Vagina (tissue), 2 donors: ENCODE measurements at regions not wholly inside any gene's neighbourhood (a gene's known extent, or its start where the extent isn't known, plus 50 kb on each side); places are given as distances from the start of the nearest gene placed in this dataset.

ENCODE experiments used
- CTCF ChIP-seq, 3 experiments: fragments of 450-650 bp in 2 of 3; fragments of 200-600 bp in 1 of 3; sonication (generic) in 1 of 3; IDR thresholded peaks; one replicate each; pipeline ENCODE4 v1.5.1; 2017 to 2019; ENCODE audit warnings: antibody characterized with exemption in 3 of 3, mild to moderate bottlenecking in 2 of 3, moderate library complexity in 2 of 3
- POLR2A ChIP-seq, 2 donors: fragments of 450-650 bp; IDR thresholded peaks; one replicate each; pipeline ENCODE4 v1.6.1; 2017; ENCODE audit warnings: antibody characterized with exemption in 2 of 2, mild to moderate bottlenecking in 2 of 2, moderate library complexity in 2 of 2

GRCh38 chr1:79371802-79372201 is 365.3 kb upstream of the ADGRL4 start:
- TF ChIP-seq POLR2A (IDR thresholded peaks at IDR 0.05) (no peak), CTCF (IDR thresholded peaks at IDR 0.05) (no peak)
